Stimulated activated CD8-positive, alpha-beta memory T cell treated with anti-CD3 and anti-CD28 coated beads, Interleukin-15, amount 100 ng/mL, for 1 hour (primary cell): ENCODE measurements at regions not wholly inside any gene's neighbourhood (a gene's known extent, or its start where the extent isn't known, plus 50 kb on each side); places are given as distances from the start of the nearest gene placed in this dataset.
A peak's percentile ranks its signal among the peaks of the same experiment; 100 is the strongest.

Experiments used
- DNase-seq: peaks from one replicate; pipeline ENCODE4 v3.0.0-alpha.2; 2020; ENCODE audit warnings: low read depth

GRCh38 chr15:69955240-69955894, 142.3 kb downstream of the TLE3 start:
- no peak for DNase-seq

DNA sequence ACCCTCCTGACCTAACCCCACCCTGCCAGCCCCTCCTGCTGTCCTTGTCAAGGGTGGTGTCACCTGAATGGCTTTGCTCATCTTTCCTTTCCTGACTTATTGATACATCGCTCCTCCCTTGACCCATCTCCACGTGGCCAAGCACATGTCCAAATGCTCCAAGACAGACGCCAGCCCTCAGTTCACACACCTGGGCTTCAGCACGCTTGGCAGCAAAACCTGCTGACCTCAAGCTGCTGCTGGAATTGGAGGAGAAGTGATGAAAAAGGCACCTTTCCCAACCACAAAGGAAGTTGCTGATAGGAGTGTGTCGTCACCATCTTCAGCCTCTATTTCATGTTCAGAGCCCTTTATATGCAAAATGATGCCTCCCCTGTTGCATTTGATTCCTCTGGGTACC, 141.3 kb downstream of the TLE3 start:
- no peak for DNase-seq

DNA sequence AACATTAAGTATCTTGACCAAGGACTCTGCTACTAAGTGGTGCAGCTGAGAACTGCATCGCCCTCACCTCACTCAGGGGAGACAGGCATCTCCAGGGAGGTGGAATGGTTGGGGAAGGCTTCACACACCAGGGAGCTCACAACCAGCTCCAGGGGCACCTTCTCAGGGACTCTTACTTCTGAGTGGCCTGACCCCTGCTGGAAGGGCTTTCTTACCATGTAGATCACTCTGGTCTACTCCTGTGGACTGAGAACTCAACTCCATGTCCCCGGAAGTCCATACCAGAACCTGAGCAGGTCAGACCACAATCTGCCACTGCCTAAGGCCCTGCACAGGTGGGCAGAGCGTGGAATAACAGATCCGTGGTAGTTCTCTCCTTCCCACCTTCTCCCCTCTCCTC, 140.5 kb downstream of the TLE3 start:
- DNase-seq: no peak

DNA sequence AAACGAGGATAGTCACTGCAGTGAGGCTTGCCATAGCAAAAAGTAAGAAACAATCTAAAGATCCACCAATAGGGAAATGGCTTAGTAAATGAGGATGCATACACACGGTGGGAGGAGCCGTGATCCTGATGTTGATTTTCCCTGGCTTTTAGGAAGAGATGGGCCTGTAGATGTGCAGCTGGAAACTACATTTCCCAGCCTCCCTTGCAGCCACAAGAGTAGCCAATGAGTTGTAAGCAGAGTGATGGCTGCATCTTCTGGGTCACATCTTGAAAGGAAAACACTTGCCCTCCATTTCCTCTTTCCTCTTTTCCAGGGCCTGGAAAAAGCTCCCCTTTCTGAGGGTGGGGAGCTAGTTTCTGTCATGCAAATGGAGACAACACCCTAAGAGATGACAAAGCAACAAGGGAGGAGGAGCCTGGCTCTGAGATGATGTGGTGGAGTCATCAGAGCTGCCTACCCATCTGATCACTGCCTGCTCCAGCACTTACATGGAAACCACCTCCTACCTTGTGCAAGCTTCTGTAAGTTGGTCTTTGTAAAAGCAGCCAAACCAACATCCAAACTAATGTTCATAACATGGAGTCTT, 139.1 kb downstream of the TLE3 start:
- no peak for DNase-seq

- no peak for DNase-seq
Observed at GRCh38 chr15:69962561-69962960, 135.2 kb downstream of the TLE3 start.

- no peak for DNase-seq
Observed at GRCh38 chr15:69963385-69963784, 134.3 kb downstream of the TLE3 start.

DNA sequence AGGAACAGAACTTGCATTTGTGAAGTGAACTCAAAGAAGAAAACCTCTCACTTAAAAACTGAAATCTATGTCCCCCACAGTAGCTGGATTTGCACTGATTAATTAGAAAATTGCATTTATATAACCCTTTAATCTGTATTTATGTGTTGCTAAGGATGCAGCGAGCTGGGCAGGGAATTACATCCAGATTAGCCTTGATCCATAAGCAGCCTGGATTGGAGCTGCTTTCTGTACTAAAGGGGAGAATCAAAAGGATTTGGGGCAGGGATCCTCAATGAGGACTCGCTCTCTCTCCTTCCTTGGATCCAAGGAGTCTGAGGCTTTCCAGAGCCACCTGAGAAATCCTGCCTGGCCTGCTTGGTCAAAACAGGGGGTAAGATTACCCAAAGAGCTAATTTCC, 125.9 kb downstream of the TLE3 start:
- no peak for DNase-seq

DNA sequence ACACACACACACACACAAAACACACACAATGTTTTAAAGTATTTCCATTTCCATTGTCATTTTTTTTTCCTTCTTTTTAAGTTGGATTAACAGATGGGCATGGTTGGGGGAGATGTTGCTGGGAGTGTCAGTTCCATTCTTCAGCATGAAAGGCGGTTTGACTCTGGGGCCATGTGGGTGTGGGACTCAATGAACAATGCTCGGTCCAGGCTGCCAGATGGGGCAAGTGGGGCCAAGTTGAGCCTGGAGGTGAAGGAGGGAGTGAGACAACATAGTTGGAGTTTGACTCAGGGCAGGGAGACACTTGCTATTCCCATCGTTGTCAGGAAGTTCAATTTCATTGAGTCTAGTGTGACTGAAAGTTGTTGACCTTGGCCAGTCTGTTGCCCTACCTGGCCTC, 125.3 kb downstream of the TLE3 start:
- no peak for DNase-seq

DNA sequence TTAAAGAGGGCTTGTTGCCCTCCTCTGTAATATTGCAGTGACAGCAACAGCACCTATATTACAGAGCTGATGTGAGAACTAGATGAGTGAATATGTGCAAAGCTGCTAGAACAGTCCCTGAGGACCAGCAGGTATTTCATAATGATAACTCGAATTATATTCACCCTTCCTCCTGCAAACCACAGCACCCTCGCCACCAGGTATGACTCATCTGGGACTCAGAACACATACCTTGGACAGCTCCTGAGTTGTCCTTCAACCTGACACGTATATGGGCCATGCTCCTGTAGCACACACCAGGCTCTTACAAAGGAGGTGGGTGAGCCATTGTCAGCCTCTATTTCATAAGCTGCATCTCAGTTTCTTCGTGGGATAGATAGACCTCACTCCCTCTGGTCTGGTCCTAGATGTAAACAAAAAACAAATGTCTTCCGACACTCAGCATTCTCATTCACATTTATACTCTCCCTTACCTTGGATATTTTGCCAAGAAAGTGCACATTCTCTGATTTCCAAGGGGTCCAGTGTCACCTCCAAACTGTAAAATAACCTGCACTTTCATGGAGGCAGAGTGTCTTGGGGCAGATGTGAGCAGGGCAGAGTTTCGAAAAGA, 124.5 kb downstream of the TLE3 start:
- no peak for DNase-seq

DNA sequence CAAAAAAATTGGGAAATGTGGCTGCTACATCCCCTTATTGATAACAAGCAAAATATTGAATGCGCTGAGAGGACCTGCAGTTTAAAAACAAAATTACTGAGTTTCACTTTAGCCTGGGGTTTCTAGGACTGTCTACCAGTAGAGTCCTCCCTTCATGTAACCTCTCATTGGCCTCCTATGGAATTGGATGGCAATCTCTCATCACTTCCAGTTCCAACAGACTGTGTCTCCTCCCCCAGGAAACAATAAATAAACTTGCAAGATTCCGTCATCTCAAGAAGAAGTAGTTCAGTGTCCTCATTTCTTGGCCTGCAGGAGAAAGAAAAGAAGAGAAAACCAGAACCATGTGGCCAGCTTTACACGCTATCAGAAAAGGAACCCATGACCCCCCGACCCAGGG, 123.8 kb downstream of the TLE3 start:
- no peak for DNase-seq

DNA sequence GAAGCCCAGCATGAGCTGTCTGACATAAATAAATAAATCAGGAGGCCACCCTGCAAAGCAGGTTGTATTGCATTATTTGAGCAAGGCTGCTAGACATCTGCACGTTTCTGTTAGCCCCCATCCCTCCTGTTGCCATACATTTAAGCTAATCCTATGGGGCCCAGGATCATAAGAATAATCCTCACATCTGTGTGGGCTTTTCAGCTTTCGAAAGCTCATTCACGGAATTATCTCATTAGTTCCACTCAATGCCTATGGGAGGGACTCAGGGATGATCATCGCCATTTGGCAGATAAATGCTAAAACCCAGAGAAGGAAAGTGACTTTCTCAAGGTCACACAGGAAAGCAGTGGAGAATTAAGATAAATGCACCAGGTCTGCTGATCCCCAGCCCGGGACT, 123.4 kb downstream of the TLE3 start:
- no peak for DNase-seq

GRCh38 chr15:69976366-69976994, 121.2 kb downstream of the TLE3 start:
- DNase-seq: peak; percentile 9

DNA sequence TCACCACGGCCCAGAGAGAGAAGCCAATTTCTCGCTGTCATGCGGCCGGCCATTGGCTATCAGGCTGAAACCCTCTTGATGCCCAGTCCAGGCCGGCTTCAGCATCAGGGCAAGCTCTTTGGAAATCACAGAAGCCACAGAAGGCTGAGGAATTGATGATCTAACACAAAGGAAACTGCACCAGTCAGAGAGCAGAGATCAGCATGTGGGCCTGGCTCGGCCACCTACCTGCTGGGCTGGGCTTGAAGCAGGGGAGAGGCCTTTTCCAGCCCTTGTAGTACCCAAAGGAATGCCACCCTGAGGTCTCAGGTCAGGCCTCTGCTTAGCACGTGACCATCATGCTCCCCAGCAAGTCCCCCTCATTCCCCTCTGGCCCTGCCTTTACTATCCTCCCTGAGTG, 119.1 kb downstream of the TLE3 start:
- DNase-seq: no peak

DNA sequence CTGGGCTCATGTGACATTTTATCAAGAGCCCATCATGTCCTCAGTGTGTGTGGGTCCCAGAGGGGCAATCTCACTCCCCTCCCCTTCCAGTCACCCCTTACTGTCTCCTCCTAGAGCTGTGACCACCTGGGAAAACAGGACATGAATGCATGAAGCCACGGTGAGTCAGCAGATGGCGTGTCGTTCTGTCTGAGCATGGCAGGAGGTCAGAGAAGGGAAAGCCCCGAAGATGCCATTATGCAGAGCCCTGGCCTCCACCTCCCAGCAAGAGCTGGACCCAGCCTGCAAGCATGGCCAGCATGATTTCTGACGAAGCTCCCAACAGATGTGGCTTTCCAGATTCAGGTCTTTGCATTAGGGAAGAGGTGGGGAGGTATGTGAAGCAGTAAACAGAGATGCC, 118.5 kb downstream of the TLE3 start:
- DNase-seq: no peak

- no peak for DNase-seq
Observed at GRCh38 chr15:69979783-69980182, 117.9 kb downstream of the TLE3 start.

- DNase-seq: no peak
Observed at GRCh38 chr15:69980341-69981059, 117.2 kb downstream of the TLE3 start.

GRCh38 chr15:69982037-69982436, 115.7 kb downstream of the TLE3 start:
- no peak for DNase-seq

- DNase-seq: no peak
Observed at GRCh38 chr15:69983696-69984265, 113.9 kb downstream of the TLE3 start.

- no peak for DNase-seq
Observed at GRCh38 chr15:69987492-69988489, 109.9 kb downstream of the TLE3 start.

- no peak for DNase-seq
Observed at GRCh38 chr15:69988541-69989225, 109.0 kb downstream of the TLE3 start.
